ENCODE measurements at regions not wholly inside any gene's neighbourhood (a gene's known extent, or its start where the extent isn't known, plus 50 kb on each side); places are given as distances from the start of the nearest gene placed in this dataset.
"Not testable (repeated sequence)": the region's sequence is repeated elsewhere in the genome, so short reads cannot be mapped to it uniquely, and the experiment has no call there.

GRCh38 chr4:1572010-1572385, 112.1 kb downstream of the FAM53A start:
- H3K9ac ChIP-seq (ENCODE audit: low read depth, low read length): peak overlapping the region; percentile 39; the same call in 1 of the 2 replicates
- H3K9me3 ChIP-seq (ENCODE audit: insufficient read depth, low read depth, low read length): no peaks in the 10 kb centered on the region
- no peaks in the 10 kb centered on the region for H3K36me3 ChIP-seq (ENCODE audit: insufficient read depth, low read length)
- peaks cover 4% of the 10 kb centered on the region for H3K27me3 ChIP-seq (ENCODE audit: insufficient read depth, low read length)
- H3K4me1 ChIP-seq (ENCODE audit: insufficient read depth, low read length): peaks cover 13% of the 10 kb centered on the region
- 11% methylated on average over 10 of the region's 10 CpGs for WGBS
- H3K4me3 ChIP-seq (ENCODE audit: low read length): peak overlapping the region; percentile 26; the same call in 1 of the 2 replicates
- H3K27ac ChIP-seq (ENCODE audit: low read depth, low read length): peak overlapping the region; percentile 63; the same call in 1 of the 2 replicates

GRCh38 chr4:1571165-1572009, 112.7 kb downstream of the FAM53A start:
- 71% methylated on average over 22 of the region's 22 CpGs for WGBS
- Histone ChIP-seq H3K4me3 (ENCODE audit: low read length) (no peak overlapping the region), H3K9ac (ENCODE audit: low read depth, low read length) (no peak overlapping the region), H3K27me3 (ENCODE audit: insufficient read depth, low read length) (peaks cover 4% of the 10 kb centered on the region), H3K36me3 (ENCODE audit: insufficient read depth, low read length) (no peaks in the 10 kb centered on the region), H3K27ac (ENCODE audit: low read depth, low read length) (no peak overlapping the region; the same call in 1 of the 2 replicates), H3K4me1 (ENCODE audit: insufficient read depth, low read length) (peaks cover 15% of the 10 kb centered on the region), H3K9me3 (ENCODE audit: insufficient read depth, low read depth, low read length) (no peaks in the 10 kb centered on the region)

- Histone ChIP-seq H3K9me3 (ENCODE audit: insufficient read depth, low read depth, low read length) (no peaks in the 10 kb centered on the region), H3K27me3 (ENCODE audit: insufficient read depth, low read length) (peaks cover 4% of the 10 kb centered on the region), H3K36me3 (ENCODE audit: insufficient read depth, low read length) (no peaks in the 10 kb centered on the region), H3K4me3 (ENCODE audit: low read length) (no peak overlapping the region), H3K9ac (ENCODE audit: low read depth, low read length) (no peak overlapping the region), H3K4me1 (ENCODE audit: insufficient read depth, low read length) (peaks cover 15% of the 10 kb centered on the region), H3K27ac (ENCODE audit: low read depth, low read length) (no peak overlapping the region)
- WGBS: 83% methylated on average over 25 of the region's 25 CpGs
Measured at GRCh38 chr4:1570291-1571164, 113.6 kb downstream of the FAM53A start.

DNA sequence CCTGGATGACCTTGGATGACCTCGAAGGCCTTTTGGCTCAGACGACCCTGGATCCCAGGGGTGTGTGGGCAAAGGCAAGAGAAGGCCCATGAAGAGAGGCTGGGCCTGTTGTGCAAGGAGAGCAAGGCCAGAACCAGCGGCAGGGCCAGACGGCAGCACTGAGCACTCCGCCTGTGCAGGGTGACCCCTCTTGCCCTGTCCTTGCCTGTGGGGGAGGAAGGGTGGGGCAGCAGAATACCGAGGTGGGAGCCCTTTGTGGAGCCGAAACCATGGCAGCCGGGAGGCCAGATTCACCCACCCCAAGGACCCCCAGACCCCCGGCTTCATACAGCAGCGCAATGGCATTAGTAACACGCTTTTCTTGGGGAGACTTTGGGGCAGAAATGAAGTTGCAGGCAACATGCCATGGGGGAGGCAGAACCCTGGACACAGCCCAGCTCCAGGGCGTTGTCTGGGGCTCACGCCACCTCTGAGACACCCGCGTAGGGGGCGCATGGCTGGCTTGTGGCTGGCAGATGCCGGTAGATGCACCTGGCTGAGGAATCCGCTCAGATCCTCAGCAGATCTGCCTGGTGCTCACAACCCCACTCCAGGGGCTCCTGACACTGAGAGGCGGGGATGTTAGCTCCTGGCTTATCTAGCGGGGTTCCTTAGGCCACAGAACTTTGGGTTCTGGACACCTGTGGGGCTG, 114.5 kb downstream of the FAM53A start:
- WGBS: 89% methylated on average over 20 of the region's 20 CpGs

DNA sequence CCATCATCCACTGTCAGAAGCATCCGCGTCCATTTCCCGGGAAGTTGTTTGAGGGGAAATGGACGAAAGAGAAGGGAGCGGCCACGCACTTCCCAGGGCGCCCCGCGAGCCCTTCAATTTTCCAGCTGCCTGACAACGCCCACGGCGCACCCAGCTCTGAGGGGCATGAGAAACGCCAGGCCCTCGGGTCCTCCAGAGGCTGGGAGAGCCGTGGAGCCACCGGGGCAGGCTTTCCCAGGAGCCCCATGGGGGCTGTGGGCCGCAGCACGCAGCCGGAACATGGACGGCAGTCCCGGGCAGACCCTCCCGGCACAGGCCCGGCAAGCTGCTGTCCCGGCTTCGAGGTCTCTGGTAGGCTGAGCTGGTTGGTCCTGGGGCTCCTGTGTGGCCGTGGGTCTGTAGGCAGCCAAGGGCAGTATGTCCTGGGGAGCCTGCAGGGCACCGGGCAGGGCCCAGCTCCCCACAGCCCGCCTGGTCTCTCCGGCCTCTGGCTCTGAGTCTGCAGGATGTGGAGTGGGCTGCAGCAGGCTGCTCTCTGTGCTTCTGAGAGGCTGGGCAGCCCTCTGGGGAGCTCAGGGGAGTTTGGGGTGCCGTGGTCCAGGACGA, 115.2 kb downstream of the FAM53A start:
- no peak overlapping the region for H3K4me3 ChIP-seq (ENCODE audit: low read length)
- peaks cover 2% of the 10 kb centered on the region for H3K27me3 ChIP-seq (ENCODE audit: insufficient read depth, low read length)
- no peak overlapping the region for H3K27ac ChIP-seq (ENCODE audit: low read depth, low read length)
- 86% methylated on average over 31 of the region's 31 CpGs for WGBS
- no peaks in the 10 kb centered on the region for H3K9me3 ChIP-seq (ENCODE audit: insufficient read depth, low read depth, low read length)
- no peaks in the 10 kb centered on the region for H3K36me3 ChIP-seq (ENCODE audit: insufficient read depth, low read length)
- no peak overlapping the region; the same call in 1 of the 2 replicates for H3K9ac ChIP-seq (ENCODE audit: low read depth, low read length)
- H3K4me1 ChIP-seq (ENCODE audit: insufficient read depth, low read length): peaks cover 15% of the 10 kb centered on the region

More for the DNA sequence above, 114.5 kb downstream of the FAM53A start:
- no peak overlapping the region for H3K27ac ChIP-seq (ENCODE audit: low read depth, low read length)
- H3K27me3 ChIP-seq (ENCODE audit: insufficient read depth, low read length): peaks cover 4% of the 10 kb centered on the region
- no peaks in the 10 kb centered on the region for H3K9me3 ChIP-seq (ENCODE audit: insufficient read depth, low read depth, low read length)
- no peak overlapping the region for H3K9ac ChIP-seq (ENCODE audit: low read depth, low read length)
- no peak overlapping the region for H3K4me3 ChIP-seq (ENCODE audit: low read length)
- peaks cover 15% of the 10 kb centered on the region for H3K4me1 ChIP-seq (ENCODE audit: insufficient read depth, low read length)
- no peaks in the 10 kb centered on the region for H3K36me3 ChIP-seq (ENCODE audit: insufficient read depth, low read length)

DNA sequence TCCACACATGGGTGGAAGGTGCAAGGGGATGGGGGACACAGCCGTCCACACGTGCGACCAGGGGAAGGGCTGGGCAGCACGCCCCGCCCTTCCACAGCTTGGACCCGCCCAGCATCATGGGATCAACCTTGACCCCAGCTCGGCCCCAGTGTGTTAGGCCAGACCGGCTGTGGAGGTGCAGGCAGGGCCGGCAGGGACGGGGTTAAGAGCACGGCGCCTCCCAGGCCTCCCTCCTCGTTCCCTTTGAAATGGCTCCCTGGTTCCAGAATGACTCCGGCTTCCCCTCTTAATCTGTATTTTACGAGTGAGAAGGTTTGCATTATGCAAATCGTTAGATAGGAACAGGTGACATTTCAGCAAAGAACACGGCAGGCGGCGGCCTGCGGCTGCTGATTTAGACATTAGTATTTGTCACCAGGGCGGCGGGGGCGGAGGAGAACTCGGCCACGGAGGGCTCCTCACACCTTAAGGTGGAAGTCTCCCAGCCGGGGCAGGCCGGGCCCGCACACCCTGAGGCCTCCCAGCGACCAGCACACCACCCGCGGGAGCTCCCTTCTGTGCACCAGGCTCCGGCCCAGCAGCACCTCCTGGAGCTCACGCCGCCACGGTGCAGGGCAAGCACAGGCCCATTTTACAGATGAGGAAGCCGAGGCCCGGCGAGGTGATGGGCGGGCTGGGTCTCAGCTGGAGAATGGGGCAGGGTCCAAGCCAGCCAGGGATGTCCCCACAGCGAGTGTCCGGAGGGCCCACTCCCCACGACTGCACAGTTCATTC, 116.1 kb downstream of the FAM53A start:
- no peaks in the 10 kb centered on the region for H3K9me3 ChIP-seq (ENCODE audit: insufficient read depth, low read depth, low read length)
- peaks cover 14% of the 10 kb centered on the region for H3K4me1 ChIP-seq (ENCODE audit: insufficient read depth, low read length)
- no peaks in the 10 kb centered on the region for H3K36me3 ChIP-seq (ENCODE audit: insufficient read depth, low read length)
- H3K4me3 ChIP-seq (ENCODE audit: low read length): no peak overlapping the region
- H3K9ac ChIP-seq (ENCODE audit: low read depth, low read length): no peak overlapping the region
- WGBS: 61% methylated on average over 42 of the region's 42 CpGs
- no peak overlapping the region for H3K27ac ChIP-seq (ENCODE audit: low read depth, low read length)
- no peaks in the 10 kb centered on the region for H3K27me3 ChIP-seq (ENCODE audit: insufficient read depth, low read length)

DNA sequence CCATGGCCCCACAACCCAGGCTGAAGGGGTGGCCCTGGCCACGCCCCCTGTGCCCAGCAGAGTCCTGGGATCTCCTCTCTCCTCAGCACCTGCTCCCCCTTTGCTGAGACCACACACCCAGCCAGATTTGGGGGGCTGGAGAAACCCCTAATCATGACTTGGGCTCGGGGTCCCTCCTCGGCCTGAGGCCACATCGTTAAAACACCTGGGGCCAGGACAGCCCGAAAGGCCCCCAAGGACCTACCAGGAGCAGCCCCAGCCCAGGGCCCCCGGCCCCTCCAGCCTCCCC, 116.7 kb downstream of the FAM53A start:
- H3K9me3 ChIP-seq (ENCODE audit: insufficient read depth, low read depth, low read length): no peaks in the 10 kb centered on the region
- 86% methylated on average over 6 of the region's 6 CpGs for WGBS
- H3K9ac ChIP-seq (ENCODE audit: low read depth, low read length): no peak overlapping the region
- H3K36me3 ChIP-seq (ENCODE audit: insufficient read depth, low read length): no peaks in the 10 kb centered on the region
- no peak overlapping the region for H3K4me3 ChIP-seq (ENCODE audit: low read length)
- no peaks in the 10 kb centered on the region for H3K27me3 ChIP-seq (ENCODE audit: insufficient read depth, low read length)
- peaks cover 11% of the 10 kb centered on the region for H3K4me1 ChIP-seq (ENCODE audit: insufficient read depth, low read length)
- no peak overlapping the region for H3K27ac ChIP-seq (ENCODE audit: low read depth, low read length)

GRCh38 chr4:1566838-1567518, 117.1 kb downstream of the FAM53A start:
- Histone ChIP-seq H3K36me3 (ENCODE audit: insufficient read depth, low read length) (no peaks in the 10 kb centered on the region), H3K9me3 (ENCODE audit: insufficient read depth, low read depth, low read length) (no peaks in the 10 kb centered on the region), H3K9ac (ENCODE audit: low read depth, low read length) (no peak overlapping the region), H3K27me3 (ENCODE audit: insufficient read depth, low read length) (no peaks in the 10 kb centered on the region), H3K4me1 (ENCODE audit: insufficient read depth, low read length) (peaks cover 8% of the 10 kb centered on the region), H3K4me3 (ENCODE audit: low read length) (no peak overlapping the region), H3K27ac (ENCODE audit: low read depth, low read length) (peak overlapping the region; percentile 25; the same call in 1 of the 2 replicates)
- 77% methylated on average over 18 of the region's 19 CpGs for WGBS

DNA sequence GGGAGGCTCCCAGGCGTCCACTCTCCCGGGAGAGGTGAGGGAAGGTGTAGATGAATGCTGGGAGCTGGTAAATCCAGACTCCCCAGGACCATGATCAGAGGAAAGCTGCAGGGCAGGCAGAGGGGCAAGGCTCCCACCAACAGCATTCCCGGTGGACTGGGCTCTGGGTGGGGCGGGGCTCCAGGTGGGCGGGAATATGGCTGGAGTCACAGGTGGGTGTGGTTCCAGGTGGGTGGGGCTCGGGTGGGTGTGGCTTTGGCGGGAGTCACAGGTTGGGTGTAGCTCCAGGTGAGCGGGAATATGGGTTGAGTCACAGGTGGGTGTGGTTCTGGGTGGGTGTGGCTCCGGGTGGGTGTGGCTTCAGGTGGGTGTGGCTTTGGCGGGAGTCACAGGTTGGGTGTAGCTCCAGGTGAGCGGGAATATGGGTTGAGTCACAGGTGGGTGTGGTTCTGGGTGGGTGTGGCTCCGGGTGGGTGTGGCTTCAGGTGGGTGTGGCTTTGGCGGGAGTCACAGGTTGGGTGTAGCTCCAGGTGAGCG, 117.7 kb downstream of the FAM53A start:
- WGBS: 60% methylated on average over 9 of the region's 14 CpGs
- H3K9ac ChIP-seq (ENCODE audit: low read depth, low read length); H3K27me3 ChIP-seq (ENCODE audit: insufficient read depth, low read length); H3K4me1 ChIP-seq (ENCODE audit: insufficient read depth, low read length); H3K9me3 ChIP-seq (ENCODE audit: insufficient read depth, low read depth, low read length); H3K36me3 ChIP-seq (ENCODE audit: insufficient read depth, low read length); H3K27ac ChIP-seq (ENCODE audit: low read depth, low read length); H3K4me3 ChIP-seq (ENCODE audit: low read length): not testable (repeated sequence)

All from HUES64 (cell line).